ENCODE measurements at regions not wholly inside any gene's neighbourhood (a gene's known extent, or its start where the extent isn't known, plus 50 kb on each side); places are given as distances from the start of the nearest gene placed in this dataset.
A peak's percentile ranks its signal among the peaks of the same experiment; 100 is the strongest.
"Not testable (repeated sequence)": the region's sequence is repeated elsewhere in the genome, so short reads cannot be mapped to it uniquely, and the experiment has no call there.

GRCh38 chr11:27228232-27228905, 134.6 kb downstream of the CCDC34 start:
- WGBS, 2 donors: 47 to 60% methylated on average over 7 of the region's 7 CpGs

GRCh38 chr11:27227736-27228135, 135.3 kb downstream of the CCDC34 start:
- 43 to 50% methylated on average over 5 of the region's 5 CpGs for WGBS, 2 donors
- Histone ChIP-seq H3K4me3 (no peak overlapping the region), H3K4me1 (peaks cover 4% of the 10 kb centered on the region), H3K9me3 (no peaks in the 10 kb centered on the region), H3K36me3 (replicated peaks in 1 of 2; ENCODE audit: insufficient read depth in 1 of 2, low read depth in 2 of 2) (no peaks in the 10 kb centered on the region), H3K27ac (peak overlapping the region in 2 of 4 donors; percentile 21 to 36), H3K27me3 (no peaks in the 10 kb centered on the region)
- TF ChIP-seq POLR2A (IDR thresholded peaks at IDR 0.05) (no peak), CTCF (IDR thresholded peaks at IDR 0.05) (no peak)
- ATAC-seq (no peak), DNase-seq (no peak)
- intact Hi-C loops (cut with DNase I): no loop called here

More at GRCh38 chr11:27228232-27228905, 134.6 kb downstream of the CCDC34 start:
- Histone ChIP-seq H3K4me1 (peaks cover 4% of the 10 kb centered on the region), H3K36me3 (replicated peaks in 1 of 2; ENCODE audit: insufficient read depth in 1 of 2, low read depth in 2 of 2) (no peaks in the 10 kb centered on the region), H3K27me3 (no peaks in the 10 kb centered on the region), H3K9me3 (no peaks in the 10 kb centered on the region), H3K4me3 (no peak overlapping the region), H3K27ac (peak overlapping the region in 2 of 4 donors; percentile 21 to 36)
- ATAC-seq (no peak), DNase-seq (no peak)
- no peak for TF ChIP-seq CTCF (IDR thresholded peaks at IDR 0.05)
- no peak for TF ChIP-seq POLR2A (IDR thresholded peaks at IDR 0.05)
- intact Hi-C loops (cut with DNase I): no loop called here

- ATAC-seq; H3K36me3 ChIP-seq (replicated peaks in 1 of 2; ENCODE audit: insufficient read depth in 1 of 2, low read depth in 2 of 2); intact Hi-C loops (cut with DNase I); H3K9me3 ChIP-seq; H3K27me3 ChIP-seq; DNase-seq; H3K27ac ChIP-seq; H3K4me3 ChIP-seq: not testable (repeated sequence)
- WGBS, 2 donors: 86 to 97% methylated on average over 1 to 6 of the region's 24 CpGs
- H3K4me1 ChIP-seq: peaks cover 34% of the 10 kb centered on the region
These were observed 143.5 kb downstream of the CCDC34 start for GRCh38 chr11:27219487-27220039.

GRCh38 chr11:27218421-27219038, 144.5 kb downstream of the CCDC34 start:
- no peaks in the 10 kb centered on the region for H3K36me3 ChIP-seq (replicated peaks in 1 of 2; ENCODE audit: insufficient read depth in 1 of 2, low read depth in 2 of 2)
- no peaks in the 10 kb centered on the region for H3K27me3 ChIP-seq
- no peak overlapping the region for H3K4me3 ChIP-seq
- TF ChIP-seq POLR2A (IDR thresholded peaks at IDR 0.05) (no peak), CTCF (IDR thresholded peaks at IDR 0.05) (no peak)
- peak overlapping the region in 3 of 4 donors; percentile 15 to 25 (median 22) for H3K27ac ChIP-seq
- 30% methylated on average over 3 of the region's 3 CpGs for WGBS, 2 donors
- intact Hi-C loops (cut with DNase I): no loop called here
- H3K9me3 ChIP-seq: no peaks in the 10 kb centered on the region
- ATAC-seq (peak; percentile 8), DNase-seq (no peak)
- peaks cover 38% of the 10 kb centered on the region for H3K4me1 ChIP-seq

- Histone ChIP-seq H3K27ac (peak overlapping the region in 3 of 4 donors; percentile 15 to 25 (median 22)), H3K36me3 (replicated peaks in 1 of 2; ENCODE audit: insufficient read depth in 1 of 2, low read depth in 2 of 2) (no peaks in the 10 kb centered on the region), H3K4me3 (no peak overlapping the region), H3K27me3 (no peaks in the 10 kb centered on the region), H3K9me3 (no peaks in the 10 kb centered on the region), H3K4me1 (peaks cover 44% of the 10 kb centered on the region)
- 11 to 22% methylated on average over 1 of the region's 1 CpG for WGBS, 2 donors
- DNase-seq: peak in 3 of 4 donors; percentile 34 to 58 (median 43)
- peak; percentile 56 for ATAC-seq
- intact Hi-C loops (cut with DNase I): no loop called here
- TF ChIP-seq POLR2A (IDR thresholded peaks at IDR 0.05) (no peak), CTCF (IDR thresholded peaks at IDR 0.05) (no peak)
These were observed 145.0 kb downstream of the CCDC34 start for GRCh38 chr11:27217948-27218420.
